HG03354 (cell line): ENCODE measurements at regions not wholly inside any gene's neighbourhood (a gene's known extent, or its start where the extent isn't known, plus 50 kb on each side); places are given as distances from the start of the nearest gene placed in this dataset.
"Not testable (repeated sequence)": the region's sequence is repeated elsewhere in the genome, so short reads cannot be mapped to it uniquely, and the experiment has no call there.

Experiments used
- ATAC-seq: cut with Tn5 transposase; IDR thresholded peaks from one replicate; pipeline ENCODE4 v1.9.1; 2021; ENCODE audit warnings: mild to moderate bottlenecking; ENCODE audit not compliant: unreplicated experiment, poor library complexity, severe bottlenecking

GRCh38 chr9:78874061-78874460 is 577.1 kb downstream of the PSAT1 start:
- no peak for ATAC-seq

GRCh38 chr9:78879324-78880100 is 582.6 kb downstream of the PSAT1 start:
- no peak for ATAC-seq

- no peak for ATAC-seq
These were observed 584.4 kb downstream of the PSAT1 start for GRCh38 chr9:78881295-78881694.

- ATAC-seq, result no peak
These were observed 585.6 kb downstream of the PSAT1 start for GRCh38 chr9:78882481-78882880.

GRCh38 chr9:78884611-78885150 is 587.8 kb downstream of the PSAT1 start:
- no peak for ATAC-seq

- ATAC-seq, result no peak
These were observed 595.3 kb downstream of the PSAT1 start for GRCh38 chr9:78892182-78892581.

GRCh38 chr9:78892769-78893168 is 595.8 kb downstream of the PSAT1 start:
- ATAC-seq, result no peak

- ATAC-seq, result no peak
These were observed 597.0 kb downstream of the PSAT1 start for GRCh38 chr9:78893774-78894401.

- ATAC-seq, result no peak
These were observed 599.6 kb downstream of the PSAT1 start for GRCh38 chr9:78896479-78896878.

GRCh38 chr9:78898234-78898633 is 601.3 kb downstream of the PSAT1 start:
- ATAC-seq, result no peak

GRCh38 chr9:78899006-78899405 is 602.1 kb downstream of the PSAT1 start:
- no peak for ATAC-seq

- ATAC-seq, result no peak
These were observed 603.6 kb downstream of the PSAT1 start for GRCh38 chr9:78900500-78900899.

- ATAC-seq, result no peak
These were observed 605.1 kb downstream of the PSAT1 start for GRCh38 chr9:78902051-78902450.

- ATAC-seq, result no peak
These were observed 606.7 kb downstream of the PSAT1 start for GRCh38 chr9:78903581-78903980.

GRCh38 chr9:78904686-78905085 is 607.8 kb downstream of the PSAT1 start:
- ATAC-seq, result no peak

GRCh38 chr9:78905387-78905786 is 608.5 kb downstream of the PSAT1 start:
- no peak for ATAC-seq

GRCh38 chr9:78905986-78906755 is 609.2 kb downstream of the PSAT1 start:
- no peak for ATAC-seq

- no peak for ATAC-seq
These were observed 612.6 kb downstream of the PSAT1 start for GRCh38 chr9:78909566-78909965.

GRCh38 chr9:78916884-78917283 is 620.0 kb downstream of the PSAT1 start:
- ATAC-seq, result not testable (repeated sequence)

- ATAC-seq, result no peak
These were observed 622.1 kb downstream of the PSAT1 start for GRCh38 chr9:78918976-78919375.
